BJ (cell line): ENCODE measurements at regions not wholly inside any gene's neighbourhood (a gene's known extent, or its start where the extent isn't known, plus 50 kb on each side); places are given as distances from the start of the nearest gene placed in this dataset.

Source experiments
- CTCF ChIA-PET: fragments of 350-600 bp; formaldehyde crosslinking; extraction: SDS; loops from one replicate; lab custom pipeline; 2021; ENCODE audit warnings: antibody characterized with exemption, inconsistent platforms; lab: Yijun Ruan, JAX
- POLR2A ChIA-PET: fragments of 300-600 bp; sonication (Branson Sonifier 250); formaldehyde crosslinking; extraction: SDS; loops from one replicate; lab custom pipeline; 2021; ENCODE audit warnings: antibody characterized with exemption; lab: Charles Lee
- DNase-seq: peaks from one replicate; pipeline ENCODE4 v3.0.0-alpha.2; 2011; ENCODE audit warnings: low read depth
- H3K27me3 ChIP-seq: 2 replicates; pipeline ENCODE4 v1.6.0; 2011; ENCODE audit warnings: low read length; ENCODE audit not compliant: control insufficient read depth, insufficient read depth
- H3K36me3 ChIP-seq: 2 replicates; pipeline ENCODE4 v1.5.1; 2011; ENCODE audit warnings: low read length; ENCODE audit not compliant: control insufficient read depth, insufficient read depth
- H3K4me3 ChIP-seq: 2 replicates; pipeline ENCODE4 v1.5.1; 2011; ENCODE audit warnings: low read depth, mild to moderate bottlenecking, control low read depth, low read length
- CTCF ChIP-seq: IDR thresholded peaks from 2 replicates; pipeline ENCODE4 v1.5.1; 2011; ENCODE audit warnings: low read depth, mild to moderate bottlenecking, control low read depth, inconsistent platforms, low read length, moderate library complexity; ENCODE audit not compliant: insufficient read depth

GRCh38 chr1:104702731-104703130 lies 953.0 kb downstream of the AMY1C start:
- CTCF ChIA-PET, result no interaction called here
- TF ChIP-seq CTCF, result no peak

GRCh38 chr1:104706631-104707147 lies 957.0 kb downstream of the AMY1C start:
- POLR2A ChIA-PET, result no interaction called here
- no peaks in the 10 kb centered on the region for H3K27me3 ChIP-seq
- DNase-seq, result no peak
- CTCF ChIA-PET, result interaction anchor here (0.7 kb wide), 1 partner anchor 119 kb away, joined by 3 read pairs; no protein-coding TSS in a partner anchor
- no peak overlapping the region for H3K4me3 ChIP-seq
- no peaks in the 10 kb centered on the region for H3K36me3 ChIP-seq
- no peak for TF ChIP-seq CTCF

More at GRCh38 chr1:104702731-104703130, 953.0 kb downstream of the AMY1C start:
- DNase-seq, result no peak
- H3K36me3 ChIP-seq, result no peaks in the 10 kb centered on the region
- H3K27me3 ChIP-seq, result no peaks in the 10 kb centered on the region
- POLR2A ChIA-PET, result no interaction called here
- no peak overlapping the region for H3K4me3 ChIP-seq

GRCh38 chr1:104718752-104719151 lies 969.1 kb downstream of the AMY1C start:
- no peak for DNase-seq
- CTCF ChIA-PET, result no interaction called here
- POLR2A ChIA-PET, result no interaction called here

GRCh38 chr1:104720741-104721140 lies 971.0 kb downstream of the AMY1C start:
- no peaks in the 10 kb centered on the region for H3K36me3 ChIP-seq
- ChIA-PET POLR2A (no interaction called here), CTCF (no interaction called here)
- DNase-seq, result no peak
- no peak for TF ChIP-seq CTCF
- no peaks in the 10 kb centered on the region for H3K27me3 ChIP-seq
- no peak overlapping the region for H3K4me3 ChIP-seq

More at GRCh38 chr1:104718752-104719151, 969.1 kb downstream of the AMY1C start:
- Histone ChIP-seq H3K4me3 (no peak overlapping the region), H3K36me3 (no peaks in the 10 kb centered on the region), H3K27me3 (no peaks in the 10 kb centered on the region)
- no peak for TF ChIP-seq CTCF

- no peak for TF ChIP-seq CTCF
- Histone ChIP-seq H3K36me3 (no peaks in the 10 kb centered on the region), H3K4me3 (no peak overlapping the region), H3K27me3 (no peaks in the 10 kb centered on the region)
- POLR2A ChIA-PET, result no interaction called here
- DNase-seq, result no peak
- CTCF ChIA-PET, result no interaction called here
These were observed 977.2 kb downstream of the AMY1C start for GRCh38 chr1:104726917-104727316.
